ENCODE measurements at regions not wholly inside any gene's neighbourhood (a gene's known extent, or its start where the extent isn't known, plus 50 kb on each side); places are given as distances from the start of the nearest gene placed in this dataset.

- no peak overlapping the region for H3K27ac ChIP-seq
- no peaks in the 10 kb centered on the region for H3K27me3 ChIP-seq
- intact Hi-C loops (cut with DNase I; ENCODE audit: low total_unique reads) = no loop called here
- no peaks in the 10 kb centered on the region for H3K36me3 ChIP-seq
- no peak for TF ChIP-seq POLR2A (IDR thresholded peaks at IDR 0.05)
- no peak for TF ChIP-seq CTCF (IDR thresholded peaks at IDR 0.05)
- DNase-seq = peak in 1 of 2 donors; percentile 8
- no peaks in the 10 kb centered on the region for H3K9me3 ChIP-seq
- H3K4me1 ChIP-seq = no peaks in the 10 kb centered on the region
- no peak overlapping the region for H3K4me3 ChIP-seq
Observed at GRCh38 chr2:8546612-8547283, 135.1 kb upstream of the ID2 start.

- no peak overlapping the region for H3K27ac ChIP-seq
- H3K4me1 ChIP-seq = no peaks in the 10 kb centered on the region
- no peak overlapping the region for H3K4me3 ChIP-seq
- peak in 1 of 2 donors; percentile 10 for DNase-seq
- H3K9me3 ChIP-seq = no peaks in the 10 kb centered on the region
- TF ChIP-seq POLR2A (IDR thresholded peaks at IDR 0.05) = no peak
- intact Hi-C loops (cut with DNase I; ENCODE audit: low total_unique reads) = no loop called here
- no peaks in the 10 kb centered on the region for H3K36me3 ChIP-seq
- H3K27me3 ChIP-seq = no peaks in the 10 kb centered on the region
Observed at GRCh38 chr2:8547284-8548064, 134.4 kb upstream of the ID2 start.

- H3K27ac ChIP-seq = no peak overlapping the region
- H3K27me3 ChIP-seq = no peaks in the 10 kb centered on the region
- peak in 1 of 2 donors; percentile 3 for DNase-seq
- no peaks in the 10 kb centered on the region for H3K4me1 ChIP-seq
- TF ChIP-seq CTCF (IDR thresholded peaks at IDR 0.05) = no peak
- H3K9me3 ChIP-seq = no peaks in the 10 kb centered on the region
- intact Hi-C loops (cut with DNase I; ENCODE audit: low total_unique reads) = no loop called here
- no peaks in the 10 kb centered on the region for H3K36me3 ChIP-seq
- H3K4me3 ChIP-seq = no peak overlapping the region
Observed at GRCh38 chr2:8548065-8548618, 133.7 kb upstream of the ID2 start.

- no peak for TF ChIP-seq POLR2A (IDR thresholded peaks at IDR 0.05)
- Histone ChIP-seq H3K36me3 (no peaks in the 10 kb centered on the region), H3K4me3 (no peak overlapping the region), H3K4me1 (no peaks in the 10 kb centered on the region), H3K27ac (no peak overlapping the region), H3K27me3 (no peaks in the 10 kb centered on the region), H3K9me3 (no peaks in the 10 kb centered on the region)
- peak in 1 of 2 donors; percentile 6 for DNase-seq
- intact Hi-C loops (cut with DNase I; ENCODE audit: low total_unique reads) = no loop called here
Observed at GRCh38 chr2:8548619-8549150, 133.2 kb upstream of the ID2 start.

GRCh38 chr2:8549273-8549922 is 132.5 kb upstream of the ID2 start:
- TF ChIP-seq CTCF (IDR thresholded peaks at IDR 0.05) (no peak), POLR2A (IDR thresholded peaks at IDR 0.05) (no peak)
- Histone ChIP-seq H3K4me1 (no peaks in the 10 kb centered on the region), H3K9me3 (no peaks in the 10 kb centered on the region), H3K27me3 (no peaks in the 10 kb centered on the region), H3K27ac (no peak overlapping the region), H3K4me3 (no peak overlapping the region), H3K36me3 (no peaks in the 10 kb centered on the region)
- intact Hi-C loops (cut with DNase I; ENCODE audit: low total_unique reads) = no loop called here
- DNase-seq = peak in 1 of 2 donors; percentile 1
